Transverse colon (tissue), 4 donors: ENCODE measurements at regions not wholly inside any gene's neighbourhood (a gene's known extent, or its start where the extent isn't known, plus 50 kb on each side); places are given as distances from the start of the nearest gene placed in this dataset.
"Not testable (repeated sequence)": the region's sequence is repeated elsewhere in the genome, so short reads cannot be mapped to it uniquely, and the experiment has no call there.

Source experiments
- DNase-seq: peaks from one replicate; pipeline ENCODE4 v3.0.0-alpha.2; 2019
- H3K27ac ChIP-seq, 4 donors: fragments of 200-600 bp; sonication (generic); 2 replicates each; pipeline ENCODE4 v1.5.1; 2016 to 2018; ENCODE audit warnings: inconsistent platforms in 4 of 4
- H3K27me3 ChIP-seq: fragments of 200-600 bp; sonication (generic); 2 replicates; pipeline ENCODE4 v1.5.1; 2017; ENCODE audit warnings: inconsistent platforms
- H3K36me3 ChIP-seq, 4 donors: fragments of 200-600 bp; sonication (generic); 2 replicates each; pipeline ENCODE4 v1.5.1; 2017 to 2019; ENCODE audit warnings: inconsistent platforms in 4 of 4
- H3K4me1 ChIP-seq, 4 donors: fragments of 200-600 bp; sonication (generic); 2 replicates each; pipeline ENCODE4 v1.5.1; 2017 to 2020; ENCODE audit warnings: inconsistent platforms in 4 of 4
- H3K4me3 ChIP-seq, 4 donors: fragments of 200-600 bp; sonication (generic); 1 replicate in 1 of 4; 2 replicates in 3 of 4; pipeline versions ENCODE4 v1.5.1 to v1.6.1; 2017 to 2019; ENCODE audit warnings: inconsistent platforms in 4 of 4
- H3K9me3 ChIP-seq, 2 donors: fragments of 200-600 bp; sonication (generic); 2 replicates each; pipeline ENCODE4 v1.5.1; 2017 to 2019; ENCODE audit warnings: inconsistent platforms in 2 of 2
- EP300 ChIP-seq: sonication (generic); formaldehyde crosslinking; IDR thresholded peaks from one replicate; pipeline ENCODE4 v1.6.1; 2017; ENCODE audit warnings: antibody characterized with exemption, low read depth
- POLR2A ChIP-seq: fragments of 450-650 bp; IDR thresholded peaks from one replicate; pipeline ENCODE4 v1.6.1; 2016; ENCODE audit warnings: antibody characterized with exemption, mild to moderate bottlenecking, moderate library complexity
- POLR2AphosphoS5 ChIP-seq, 3 donors: sonication (generic); formaldehyde crosslinking; IDR thresholded peaks; one replicate each; pipeline ENCODE4 v1.6.1; 2016; ENCODE audit warnings: antibody characterized with exemption in 3 of 3
- WGBS, 2 donors: methylation state at CpG; one replicate each; pipeline ENCODE4 v1.1.5; 2018; ENCODE audit warnings: low coverage in 1 of 2; 5-methylcytosine and 5-hydroxymethylcytosine counted together
- in situ Hi-C, 4 donors: fragments of 200-750 bp; cut with MboI; loops; one replicate each; pipeline versions ENCODE4 v1.15.0 to v1.15.1; 2017; ENCODE audit warnings: low sequenced_read_pairs in 3 of 4, low pct_ligation_motif_present in 1 of 4, low pct_unique_long_range_greater_than_20kb in 1 of 4
- intact Hi-C: fragments of 100-400 bp; cut with DNase I; formaldehyde crosslinking; loops from one replicate; pipeline ENCODE4 v1.15.1; 2023; ENCODE audit warnings: low total_unique reads
- TF ChIP-seq, protein P1 (sequence below), 5 experiments: fragments of 200-600 bp in 3 of 5; fragments of 450-650 bp in 2 of 5; sonication (generic) in 3 of 5; IDR thresholded peaks; 1 replicate in 2 of 5; 2 replicates in 3 of 5; pipeline ENCODE4 v1.5.1; 2016 to 2017; ENCODE audit warnings: antibody characterized with exemption in 5 of 5, inconsistent platforms in 3 of 5, mild to moderate bottlenecking in 2 of 5, moderate library complexity in 1 of 5

DNA sequence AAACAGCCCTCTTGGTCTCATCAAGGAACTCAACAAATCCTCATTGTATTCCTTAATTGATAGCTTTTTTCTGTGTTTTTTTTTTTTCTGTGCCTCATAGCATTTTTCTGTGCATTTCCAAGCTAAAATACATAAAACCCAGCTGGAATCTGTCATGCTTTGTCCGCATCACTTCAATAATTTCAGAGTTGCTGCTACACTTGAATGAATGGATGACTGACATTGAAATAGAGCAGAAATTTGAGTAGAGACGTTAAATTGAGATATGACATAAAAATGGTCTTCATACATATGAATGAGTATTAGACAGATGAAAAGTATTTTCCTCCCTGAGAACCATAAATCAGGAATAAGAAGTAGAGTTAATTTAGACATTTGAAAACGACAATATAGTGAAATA is 593.2 kb downstream of the TMA16 start:
- 74 to 81% methylated on average over 3 of the region's 3 CpGs for WGBS, 2 donors
- no peaks in the 10 kb centered on the region for H3K36me3 ChIP-seq
- no peak for DNase-seq
- no peaks in the 10 kb centered on the region for H3K4me1 ChIP-seq
- in situ Hi-C loops = no loop called here
- TF ChIP-seq, protein P1, sequence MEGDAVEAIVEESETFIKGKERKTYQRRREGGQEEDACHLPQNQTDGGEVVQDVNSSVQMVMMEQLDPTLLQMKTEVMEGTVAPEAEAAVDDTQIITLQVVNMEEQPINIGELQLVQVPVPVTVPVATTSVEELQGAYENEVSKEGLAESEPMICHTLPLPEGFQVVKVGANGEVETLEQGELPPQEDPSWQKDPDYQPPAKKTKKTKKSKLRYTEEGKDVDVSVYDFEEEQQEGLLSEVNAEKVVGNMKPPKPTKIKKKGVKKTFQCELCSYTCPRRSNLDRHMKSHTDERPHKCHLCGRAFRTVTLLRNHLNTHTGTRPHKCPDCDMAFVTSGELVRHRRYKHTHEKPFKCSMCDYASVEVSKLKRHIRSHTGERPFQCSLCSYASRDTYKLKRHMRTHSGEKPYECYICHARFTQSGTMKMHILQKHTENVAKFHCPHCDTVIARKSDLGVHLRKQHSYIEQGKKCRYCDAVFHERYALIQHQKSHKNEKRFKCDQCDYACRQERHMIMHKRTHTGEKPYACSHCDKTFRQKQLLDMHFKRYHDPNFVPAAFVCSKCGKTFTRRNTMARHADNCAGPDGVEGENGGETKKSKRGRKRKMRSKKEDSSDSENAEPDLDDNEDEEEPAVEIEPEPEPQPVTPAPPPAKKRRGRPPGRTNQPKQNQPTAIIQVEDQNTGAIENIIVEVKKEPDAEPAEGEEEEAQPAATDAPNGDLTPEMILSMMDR (IDR thresholded peaks at IDR 0.05) = no peak
- TF ChIP-seq EP300 (no peak), POLR2AphosphoS5 (IDR thresholded peaks at IDR 0.05) (no peak), POLR2A (no peak)
- no peak overlapping the region for H3K27ac ChIP-seq
- no peaks in the 10 kb centered on the region for H3K27me3 ChIP-seq
- H3K4me3 ChIP-seq = no peak overlapping the region
- intact Hi-C loops = no loop called here
- H3K9me3 ChIP-seq = no peaks in the 10 kb centered on the region

DNA sequence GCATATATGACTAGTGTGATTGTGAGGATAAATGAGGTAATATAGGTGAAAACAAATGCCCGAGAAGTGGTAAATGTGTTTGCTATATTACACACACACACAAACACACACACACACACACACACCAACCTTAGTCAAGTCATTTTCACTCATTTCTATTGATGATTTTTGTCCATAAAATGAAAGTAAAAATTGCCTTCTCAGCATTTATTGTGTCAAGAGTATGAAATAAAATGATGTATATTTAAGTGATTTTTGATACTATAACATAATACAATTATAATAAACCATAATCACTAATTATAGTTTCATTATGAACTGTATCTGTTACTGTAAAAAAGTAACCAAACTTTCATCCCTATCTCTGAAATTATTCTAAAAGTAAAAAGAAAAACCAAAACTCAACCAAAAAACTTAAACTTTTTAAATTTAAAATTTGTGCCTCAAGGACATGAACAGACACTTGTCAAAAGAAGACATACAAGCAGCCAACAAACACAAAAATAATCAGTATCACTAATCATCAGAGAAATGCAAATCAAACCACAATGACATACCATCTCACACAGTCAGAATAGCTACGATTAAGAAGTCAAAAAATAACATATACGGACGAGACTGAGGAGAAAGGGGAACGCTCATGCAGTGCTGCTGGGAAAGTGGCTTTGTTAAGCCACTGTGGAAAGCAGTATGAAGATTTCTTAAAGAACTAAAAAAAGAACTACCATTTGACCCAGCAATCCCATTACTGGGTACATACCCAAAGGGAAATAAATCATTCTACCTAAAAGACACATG is 601.0 kb downstream of the TMA16 start:
- intact Hi-C loops = no loop called here
- H3K27me3 ChIP-seq = no peaks in the 10 kb centered on the region
- TF ChIP-seq POLR2A (no peak), POLR2AphosphoS5 (IDR thresholded peaks at IDR 0.05) (no peak), EP300 (no peak)
- TF ChIP-seq, protein P1 (IDR thresholded peaks at IDR 0.05) = no peak
- no peak overlapping the region for H3K27ac ChIP-seq
- no peaks in the 10 kb centered on the region for H3K36me3 ChIP-seq
- H3K4me3 ChIP-seq = no peak overlapping the region
- DNase-seq = no peak
- in situ Hi-C loops = no loop called here
- WGBS, 2 donors = 81 to 85% methylated on average over 5 of the region's 5 CpGs
- H3K4me1 ChIP-seq = no peaks in the 10 kb centered on the region
- no peaks in the 10 kb centered on the region for H3K9me3 ChIP-seq

DNA sequence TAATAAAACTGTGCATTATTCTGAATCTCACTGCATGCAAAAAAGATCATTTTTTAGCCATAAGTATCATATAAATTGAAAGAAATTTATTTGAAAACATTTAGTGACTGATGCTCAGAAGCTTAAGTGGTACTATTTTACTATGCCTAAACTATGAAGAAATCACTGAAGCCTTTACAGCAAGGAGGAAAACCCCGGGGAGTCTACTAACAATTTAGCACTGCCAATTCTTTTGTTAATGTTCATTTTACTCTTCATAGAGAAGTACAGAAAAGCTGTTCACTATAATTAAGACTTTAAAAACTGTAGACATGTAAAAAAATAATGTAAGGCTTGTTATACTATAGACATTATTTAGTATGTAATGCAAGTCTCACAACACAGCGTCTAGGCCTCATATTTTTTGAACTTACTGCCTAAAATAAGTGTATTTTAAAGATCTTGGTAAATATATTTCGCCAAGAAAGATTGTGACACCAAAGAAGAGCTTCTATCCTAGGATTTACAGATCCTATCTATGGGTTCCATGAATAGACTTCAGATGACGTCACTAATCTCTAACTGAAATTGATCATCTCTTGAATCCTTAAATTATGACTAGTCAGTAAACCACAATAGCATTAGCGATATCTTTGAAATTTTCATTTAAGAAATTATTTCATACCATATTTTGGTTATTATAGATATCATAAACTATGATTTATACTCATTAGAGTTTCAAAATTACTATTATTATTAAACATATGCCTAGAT is 602.5 kb downstream of the TMA16 start:
- H3K4me3 ChIP-seq = no peak overlapping the region
- in situ Hi-C loops (no loop called here), intact Hi-C loops (no loop called here)
- no peak for TF ChIP-seq POLR2AphosphoS5 (IDR thresholded peaks at IDR 0.05)
- TF ChIP-seq, protein P1 (IDR thresholded peaks at IDR 0.05) = no peak
- no peak for TF ChIP-seq POLR2A
- no peak for TF ChIP-seq EP300
- no peaks in the 10 kb centered on the region for H3K4me1 ChIP-seq
- H3K36me3 ChIP-seq = no peaks in the 10 kb centered on the region
- 73 to 78% methylated on average over 5 of the region's 5 CpGs for WGBS, 2 donors
- H3K27me3 ChIP-seq = no peaks in the 10 kb centered on the region
- H3K27ac ChIP-seq = no peak overlapping the region
- no peaks in the 10 kb centered on the region for H3K9me3 ChIP-seq
- no peak for DNase-seq

DNA sequence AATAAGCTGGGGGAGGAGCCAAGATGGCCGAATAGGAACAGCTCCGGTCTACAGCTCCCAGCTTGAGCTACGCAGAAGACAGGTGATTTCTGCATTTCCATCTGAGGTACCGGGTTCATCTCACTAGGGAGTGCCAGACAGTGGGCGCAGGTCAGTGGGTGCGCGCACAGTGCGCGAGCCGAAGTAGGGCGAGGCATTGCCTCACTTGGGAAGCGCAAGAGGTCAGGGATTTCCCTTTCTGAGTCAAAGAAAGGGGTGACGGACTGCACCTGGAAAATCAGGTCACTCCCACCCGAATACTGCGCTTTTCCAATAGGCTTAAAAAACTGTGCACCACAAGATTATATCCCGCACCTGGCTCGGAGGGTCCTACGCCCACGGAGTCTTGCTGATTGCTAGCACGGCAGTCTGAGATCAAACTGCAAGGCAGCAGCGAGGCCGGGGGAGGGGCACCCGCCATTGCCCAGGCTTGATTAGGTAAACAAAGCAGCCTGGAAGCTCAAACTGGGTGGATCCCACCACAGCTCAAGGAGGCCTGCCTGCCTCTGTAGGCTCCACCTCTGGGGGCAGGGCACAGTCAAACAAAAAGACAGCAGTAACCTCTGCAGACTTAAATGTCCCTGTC is 606.4 kb downstream of the TMA16 start:
- H3K4me1 ChIP-seq, DNase-seq, in situ Hi-C loops, H3K9me3 ChIP-seq, intact Hi-C loops, H3K27me3 ChIP-seq, H3K27ac ChIP-seq, H3K4me3 ChIP-seq, H3K36me3 ChIP-seq: not testable (repeated sequence)
- 92% methylated on average over 23 of the region's 23 CpGs; no CpG with 5 or more reads in 1 of the 2 donors for WGBS, 2 donors
